Neural progenitor cell (in vitro differentiated cells): ENCODE measurements at regions not wholly inside any gene's neighbourhood (a gene's known extent, or its start where the extent isn't known, plus 50 kb on each side); places are given as distances from the start of the nearest gene placed in this dataset.

Experiments
- DNase-seq: peaks from one replicate; pipeline ENCODE4 v3.0.0-alpha.2; 2016; ENCODE audit warnings: low spot score
- H2AFZ ChIP-seq: fragments of 200-600 bp; sonication (generic); replicated peaks from 2 replicates; pipeline ENCODE4 v1.6.1; 2016; ENCODE audit warnings: antibody characterized with exemption
- H3F3A ChIP-seq: fragments of 200-600 bp; sonication (generic); 2 replicates; pipeline ENCODE4 v1.6.1; 2016; ENCODE audit warnings: antibody characterized with exemption, low read depth
- H3K27ac ChIP-seq: fragments of 200-600 bp; sonication (generic); 2 replicates; pipeline ENCODE4 v1.5.1; 2016; ENCODE audit warnings: mild to moderate bottlenecking
- H3K27me3 ChIP-seq: fragments of 200-600 bp; sonication (generic); 2 replicates; pipeline ENCODE4 v1.6.1; 2016; ENCODE audit warnings: mild to moderate bottlenecking, moderate library complexity
- H3K36me3 ChIP-seq: fragments of 200-600 bp; sonication (generic); 2 replicates; pipeline ENCODE4 v1.5.1; 2016
- H3K4me1 ChIP-seq: fragments of 200-600 bp; sonication (generic); 2 replicates; pipeline ENCODE4 v1.6.1; 2016; ENCODE audit warnings: mixed run types
- H3K4me2 ChIP-seq: fragments of 200-600 bp; sonication (generic); 2 replicates; pipeline ENCODE4 v1.6.1; 2016
- H3K4me3 ChIP-seq: fragments of 200-600 bp; sonication (generic); 2 replicates; pipeline ENCODE4 v1.5.1; 2016
- H3K79me2 ChIP-seq: fragments of 200-600 bp; sonication (generic); 2 replicates; pipeline ENCODE4 v1.6.1; 2016; ENCODE audit warnings: low read depth
- H3K9ac ChIP-seq: fragments of 200-600 bp; sonication (generic); 2 replicates; pipeline ENCODE4 v1.6.1; 2016
- H3K9me3 ChIP-seq: fragments of 200-600 bp; sonication (generic); 2 replicates; pipeline ENCODE4 v1.5.1; 2016; ENCODE audit warnings: low read depth
- H4K20me1 ChIP-seq: fragments of 200-600 bp; sonication (generic); 2 replicates; pipeline ENCODE4 v1.6.1; 2016; ENCODE audit warnings: low read depth
- H3K27ac Mint-ChIP-seq: 3 replicates; pipeline ENCODE4 v1.8.0; 2021; ENCODE audit warnings: mixed read lengths
- H3K27me3 Mint-ChIP-seq: 2 replicates; pipeline ENCODE4 v1.8.0; 2022; ENCODE audit warnings: low read depth, mild to moderate bottlenecking, inconsistent platforms, moderate library complexity, mixed read lengths; ENCODE audit not compliant: insufficient read depth
- H3K36me3 Mint-ChIP-seq: 3 replicates; pipeline ENCODE4 v1.8.0; 2021; ENCODE audit warnings: mixed read lengths
- H3K4me1 Mint-ChIP-seq: 3 replicates; pipeline ENCODE4 v1.8.0; 2021; ENCODE audit warnings: mixed read lengths
- H3K4me3 Mint-ChIP-seq: 3 replicates; pipeline ENCODE4 v1.8.0; 2021; ENCODE audit warnings: mild to moderate bottlenecking, moderate library complexity, mixed read lengths
- H3K9me3 Mint-ChIP-seq: 3 replicates; pipeline ENCODE4 v1.8.0; 2020; ENCODE audit warnings: mixed read lengths
- EZH2 ChIP-seq: fragments of 200-600 bp; sonication (generic); IDR thresholded peaks from 2 replicates; pipeline ENCODE4 v1.6.1; 2017; ENCODE audit warnings: antibody characterized with exemption, mild to moderate bottlenecking, moderate library complexity
- EZH2phosphoT487 ChIP-seq: fragments of 200-600 bp; sonication (generic); IDR thresholded peaks from 2 replicates; pipeline ENCODE4 v1.6.1; 2017; ENCODE audit warnings: antibody characterized with exemption
- TF ChIP-seq, protein P1 (sequence below): fragments of 200-600 bp; sonication (generic); IDR thresholded peaks from 2 replicates; pipeline ENCODE4 v1.5.1; 2017; ENCODE audit warnings: antibody characterized with exemption, mild to moderate bottlenecking

DNA sequence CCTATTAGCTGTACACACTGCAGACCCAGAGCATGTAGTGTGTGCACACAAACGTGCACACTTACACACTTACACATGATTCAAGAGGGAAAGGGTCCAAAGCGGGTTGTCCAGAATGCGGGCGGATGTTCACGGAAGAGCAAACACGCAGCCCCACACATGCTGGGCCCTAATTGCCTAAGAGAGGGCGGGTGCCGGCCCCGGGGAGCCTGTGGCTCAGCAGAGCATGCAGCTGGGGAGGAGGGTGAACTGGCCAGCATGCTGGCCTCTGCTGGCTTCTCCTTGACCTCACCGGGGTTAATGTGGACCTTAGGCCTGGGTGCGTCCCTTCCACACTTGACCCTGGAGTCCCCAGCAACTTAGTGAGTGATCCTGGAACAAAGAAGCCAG lies 816.3 kb downstream of the BRD1 start:
- Histone ChIP-seq H3K79me2 (no peaks in the 10 kb centered on the region), H3F3A (no peaks in the 10 kb centered on the region), H3K36me3 (no peaks in the 10 kb centered on the region), H3K4me1 (no peaks in the 10 kb centered on the region), H3K27me3 (no peaks in the 10 kb centered on the region), H3K9me3 (no peaks in the 10 kb centered on the region), H4K20me1 (no peaks in the 10 kb centered on the region), H3K4me3 (no peak overlapping the region), H2AFZ (no peak overlapping the region), H3K27ac (no peak overlapping the region), H3K4me2 (no peak overlapping the region), H3K9ac (no peak overlapping the region)
- TF ChIP-seq EZH2, result no peak
- no peak for TF ChIP-seq EZH2phosphoT487
- TF ChIP-seq, protein P1, sequence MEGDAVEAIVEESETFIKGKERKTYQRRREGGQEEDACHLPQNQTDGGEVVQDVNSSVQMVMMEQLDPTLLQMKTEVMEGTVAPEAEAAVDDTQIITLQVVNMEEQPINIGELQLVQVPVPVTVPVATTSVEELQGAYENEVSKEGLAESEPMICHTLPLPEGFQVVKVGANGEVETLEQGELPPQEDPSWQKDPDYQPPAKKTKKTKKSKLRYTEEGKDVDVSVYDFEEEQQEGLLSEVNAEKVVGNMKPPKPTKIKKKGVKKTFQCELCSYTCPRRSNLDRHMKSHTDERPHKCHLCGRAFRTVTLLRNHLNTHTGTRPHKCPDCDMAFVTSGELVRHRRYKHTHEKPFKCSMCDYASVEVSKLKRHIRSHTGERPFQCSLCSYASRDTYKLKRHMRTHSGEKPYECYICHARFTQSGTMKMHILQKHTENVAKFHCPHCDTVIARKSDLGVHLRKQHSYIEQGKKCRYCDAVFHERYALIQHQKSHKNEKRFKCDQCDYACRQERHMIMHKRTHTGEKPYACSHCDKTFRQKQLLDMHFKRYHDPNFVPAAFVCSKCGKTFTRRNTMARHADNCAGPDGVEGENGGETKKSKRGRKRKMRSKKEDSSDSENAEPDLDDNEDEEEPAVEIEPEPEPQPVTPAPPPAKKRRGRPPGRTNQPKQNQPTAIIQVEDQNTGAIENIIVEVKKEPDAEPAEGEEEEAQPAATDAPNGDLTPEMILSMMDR, result no peak
- DNase-seq, result no peak
- Mint-ChIP-seq H3K27me3 (peaks cover 6% of the 10 kb centered on the region), H3K4me3 (no peak overlapping the region), H3K9me3 (no peaks in the 10 kb centered on the region), H3K36me3 (no peaks in the 10 kb centered on the region), H3K27ac (no peak overlapping the region), H3K4me1 (peaks cover 36% of the 10 kb centered on the region)

DNA sequence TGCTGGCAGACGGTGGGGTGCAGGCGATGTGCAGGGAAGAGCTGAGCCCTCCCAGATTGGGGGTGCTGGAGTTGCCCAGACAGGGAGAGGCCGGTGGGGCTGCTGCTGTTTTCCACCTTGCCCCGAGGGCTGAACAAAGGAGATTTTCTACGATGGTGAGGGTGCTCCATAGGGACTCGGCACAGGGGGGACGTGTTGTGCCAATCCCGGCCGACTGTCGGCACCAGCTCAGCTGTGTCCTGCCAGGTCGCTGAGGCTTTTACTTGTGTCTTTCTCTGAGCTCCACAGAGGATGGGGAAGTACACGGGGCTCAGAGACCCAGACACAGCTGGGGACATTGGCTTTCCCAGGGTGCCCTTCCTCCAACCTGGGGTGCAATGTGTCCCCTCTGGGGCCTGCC lies 816.8 kb downstream of the BRD1 start:
- Histone ChIP-seq H3K9ac (no peak overlapping the region), H3K4me2 (no peak overlapping the region), H3K9me3 (no peaks in the 10 kb centered on the region), H3K79me2 (no peaks in the 10 kb centered on the region), H4K20me1 (no peaks in the 10 kb centered on the region), H3F3A (no peaks in the 10 kb centered on the region), H3K27me3 (no peaks in the 10 kb centered on the region), H3K4me3 (no peak overlapping the region), H2AFZ (no peak overlapping the region), H3K36me3 (no peaks in the 10 kb centered on the region), H3K4me1 (no peaks in the 10 kb centered on the region), H3K27ac (no peak overlapping the region)
- Mint-ChIP-seq H3K27me3 (peaks cover 6% of the 10 kb centered on the region), H3K4me3 (no peak overlapping the region), H3K27ac (no peak overlapping the region), H3K9me3 (no peaks in the 10 kb centered on the region), H3K4me1 (peaks cover 31% of the 10 kb centered on the region), H3K36me3 (no peaks in the 10 kb centered on the region)
- no peak for DNase-seq
- TF ChIP-seq, protein P1, result no peak
- no peak for TF ChIP-seq EZH2
- no peak for TF ChIP-seq EZH2phosphoT487

DNA sequence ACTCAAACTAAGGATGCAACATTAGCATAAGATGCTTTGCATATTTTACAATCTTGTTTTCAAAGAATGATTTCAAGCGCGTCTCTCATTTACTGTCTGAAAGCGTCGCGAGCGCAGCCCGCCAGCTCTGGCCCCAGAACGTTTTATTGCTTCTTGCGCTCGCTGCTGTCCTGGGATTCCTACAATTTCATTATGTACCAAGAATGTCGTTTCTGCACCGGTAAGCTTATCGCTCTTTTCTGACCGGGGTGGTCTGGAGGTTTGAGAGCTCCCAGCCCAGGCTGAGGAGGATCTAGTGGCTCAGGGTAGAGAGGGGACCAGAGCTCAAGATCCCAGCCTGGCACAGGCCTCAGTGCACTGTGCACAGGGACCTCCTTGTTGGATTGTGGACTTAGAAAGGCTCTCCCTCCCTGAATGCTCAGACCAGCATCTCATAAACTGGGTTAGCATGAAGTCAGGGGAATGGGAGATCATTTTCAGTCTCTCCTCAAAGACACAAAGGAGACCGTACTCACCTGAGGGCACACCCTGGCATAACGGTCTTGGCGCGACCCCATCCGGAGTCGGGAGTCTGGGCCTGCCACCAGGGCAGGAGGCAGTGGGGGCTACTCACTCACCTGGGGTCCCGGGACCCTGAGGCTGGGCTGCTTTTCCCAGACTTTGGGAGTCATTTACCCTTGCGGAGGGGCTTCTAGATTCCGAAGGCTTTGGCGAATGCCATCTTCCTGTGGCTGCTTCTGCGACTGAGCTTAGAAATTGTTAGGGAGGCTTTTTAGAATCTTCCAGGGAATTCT lies 817.4 kb downstream of the BRD1 start:
- H3K27ac Mint-ChIP-seq, result peak overlapping the region; percentile 5
- Histone ChIP-seq H3K27me3 (no peaks in the 10 kb centered on the region), H2AFZ (no peak overlapping the region), H3K36me3 (no peaks in the 10 kb centered on the region), H3K79me2 (no peaks in the 10 kb centered on the region), H3K4me1 (no peaks in the 10 kb centered on the region), H3K4me2 (no peak overlapping the region), H4K20me1 (no peaks in the 10 kb centered on the region), H3K9ac (no peak overlapping the region), H3F3A (no peaks in the 10 kb centered on the region), H3K4me3 (no peak overlapping the region), H3K27ac (no peak overlapping the region), H3K9me3 (no peaks in the 10 kb centered on the region)
- peaks cover 6% of the 10 kb centered on the region for H3K27me3 Mint-ChIP-seq
- no peak for TF ChIP-seq EZH2
- TF ChIP-seq, protein P1, result no peak
- no peak for TF ChIP-seq EZH2phosphoT487
- peaks cover 29% of the 10 kb centered on the region for H3K4me1 Mint-ChIP-seq
- H3K36me3 Mint-ChIP-seq, result no peaks in the 10 kb centered on the region
- no peak overlapping the region for H3K4me3 Mint-ChIP-seq
- no peaks in the 10 kb centered on the region for H3K9me3 Mint-ChIP-seq
- DNase-seq, result no peak
